Activated CD8-positive, alpha-beta memory T cell treated with anti-CD3 and anti-CD28 coated beads for 1 hour (primary cell): ENCODE measurements at regions not wholly inside any gene's neighbourhood (a gene's known extent, or its start where the extent isn't known, plus 50 kb on each side); places are given as distances from the start of the nearest gene placed in this dataset.

ENCODE experiments used
- DNase-seq, 2 donors: peaks; one replicate each; pipeline ENCODE4 v3.0.0-alpha.2; 2020; ENCODE audit warnings: low read depth in 1 of 2; ENCODE audit errors: extremely low read depth in 1 of 2

- DNase-seq: no peak
These were observed 1457.5 kb downstream of the KCNT2 start for GRCh38 chr1:195150768-195151167.

GRCh38 chr1:195141294-195141693 lies 1466.9 kb downstream of the KCNT2 start:
- no peak for DNase-seq

- no peak for DNase-seq
These were observed 1477.6 kb downstream of the KCNT2 start for GRCh38 chr1:195130598-195130997.

- DNase-seq: no peak
These were observed 1485.7 kb downstream of the KCNT2 start for GRCh38 chr1:195122497-195122896.

GRCh38 chr1:195113471-195113870 lies 1494.8 kb downstream of the KCNT2 start:
- no peak for DNase-seq

GRCh38 chr1:195105773-195106172 lies 1502.5 kb downstream of the KCNT2 start:
- no peak for DNase-seq

GRCh38 chr1:195105281-195105680 lies 1503.0 kb downstream of the KCNT2 start:
- no peak for DNase-seq

GRCh38 chr1:195097316-195097715 lies 1510.9 kb downstream of the KCNT2 start:
- no peak for DNase-seq

- no peak for DNase-seq
These were observed 1512.2 kb downstream of the KCNT2 start for GRCh38 chr1:195096051-195096521.

- DNase-seq: no peak
These were observed 1523.0 kb downstream of the KCNT2 start for GRCh38 chr1:195085196-195085595.

GRCh38 chr1:195082183-195082582 lies 1526.1 kb downstream of the KCNT2 start:
- DNase-seq: no peak

GRCh38 chr1:195076682-195077081 lies 1531.6 kb downstream of the KCNT2 start:
- DNase-seq: no peak

- no peak for DNase-seq
These were observed 1532.3 kb downstream of the KCNT2 start for GRCh38 chr1:195075973-195076372.

GRCh38 chr1:195071461-195071860 lies 1536.8 kb downstream of the KCNT2 start:
- DNase-seq: no peak

GRCh38 chr1:195065437-195065836 lies 1542.8 kb downstream of the KCNT2 start:
- DNase-seq: no peak

GRCh38 chr1:195064358-195064757 lies 1543.9 kb downstream of the KCNT2 start:
- no peak for DNase-seq

GRCh38 chr1:195054217-195054687 lies 1554.0 kb downstream of the KCNT2 start:
- no peak for DNase-seq

GRCh38 chr1:195053478-195053877 lies 1554.8 kb downstream of the KCNT2 start:
- DNase-seq: no peak

- no peak for DNase-seq
These were observed 1560.5 kb downstream of the KCNT2 start for GRCh38 chr1:195047772-195048171.

- no peak for DNase-seq
These were observed 1563.2 kb downstream of the KCNT2 start for GRCh38 chr1:195045072-195045471.

- DNase-seq: no peak
These were observed 1577.4 kb downstream of the KCNT2 start for GRCh38 chr1:195030793-195031192.

GRCh38 chr1:195026792-195027191 lies 1581.4 kb downstream of the KCNT2 start:
- no peak for DNase-seq

GRCh38 chr1:195019385-195019784 lies 1588.9 kb downstream of the KCNT2 start:
- no peak for DNase-seq
